K562 (cell line): ENCODE measurements at regions not wholly inside any gene's neighbourhood (a gene's known extent, or its start where the extent isn't known, plus 50 kb on each side); places are given as distances from the start of the nearest gene placed in this dataset.

Source experiments
- ATAC-seq: fragments of 200-7000 bp; cut with Tn5 transposase; 3 replicates; pipeline ENCODE4 v1.9.1; 2020; ENCODE audit warnings: moderate library complexity
- BruUV-seq: library from RNA; stranded (reverse); fragments of 400-500 nt; replicated peaks from 2 replicates; lab custom pipeline; 2021; lab: Mats Ljungman, UMichigan
- CTCF ChIA-PET: fragments of 300-600 bp; formaldehyde crosslinking; extraction: SDS; loops from one replicate; lab custom pipeline; 2021; ENCODE audit warnings: low intra/inter-chr PET ratio; lab: Yijun Ruan, JAX
- POLR2A ChIA-PET: fragments of 300-600, 350-650 bp; sonication (Branson Sonifier 250); formaldehyde crosslinking; extraction: SDS; loops from one replicate; lab custom pipeline; 2021; ENCODE audit warnings: antibody characterized with exemption, inconsistent platforms; lab: Yijun Ruan, JAX
- DNase-seq, 4 experiments: peaks; one replicate each; pipeline versions ENCODE4 v3.0.0 to v3.0.0-alpha.2; 2011 to 2018; ENCODE audit warnings: low spot score in 3 of 4, mixed read lengths in 3 of 4; ENCODE audit errors: extremely low read depth in 1 of 4
- FAIRE-seq: peaks from 2 replicates; lab custom pipeline; 2011; peaks lifted over from hg19 to GRCh38; lab: Jason Lieb, UNC
- H2AFZ ChIP-seq: 2 replicates; pipeline ENCODE4 v1.6.0; 2011; ENCODE audit warnings: low read depth, low read length, control low read depth, inconsistent platforms
- H3K27ac ChIP-seq: fragments of 200-600 bp; 3 replicates; pipeline ENCODE4 v1.8.0; 2011; ENCODE audit warnings: low read depth, mild to moderate bottlenecking, control low read depth, inconsistent platforms, low read length, moderate library complexity, mixed read lengths; ENCODE audit errors: extremely low read depth
- H3K27me3 ChIP-seq, 2 experiments: fragments of 300-600 bp in 1 of 2; 2 replicates in 1 of 2; 3 replicates in 1 of 2; pipeline versions ENCODE4 v1.6.0 to v1.8.0; 2011; ENCODE audit warnings: inconsistent platforms in 2 of 2, low read length in 2 of 2, mild to moderate bottlenecking in 1 of 2, mixed read lengths in 1 of 2, moderate library complexity in 1 of 2; ENCODE audit not compliant: control insufficient read depth in 2 of 2, insufficient read depth in 2 of 2
- H3K36me3 ChIP-seq: fragments of 300-600 bp; 3 replicates; pipeline ENCODE4 v1.8.0; 2011; ENCODE audit warnings: mild to moderate bottlenecking, low read length, inconsistent platforms; ENCODE audit not compliant: control insufficient read depth, insufficient read depth
- H3K4me1 ChIP-seq, 2 experiments: fragments of 200-600 bp in 1 of 2; replicated peaks in 1 of 2; 2 replicates in 1 of 2; 3 replicates in 1 of 2; pipeline versions ENCODE4 v1.5.1 to v1.8.0; 2011; ENCODE audit warnings: inconsistent platforms in 2 of 2, low read length in 2 of 2, mild to moderate bottlenecking in 1 of 2, mixed read lengths in 1 of 2, moderate library complexity in 1 of 2; ENCODE audit not compliant: control insufficient read depth in 2 of 2, insufficient read depth in 2 of 2
- H3K4me2 ChIP-seq: 2 replicates; pipeline ENCODE4 v1.6.1; 2011; ENCODE audit warnings: low read length, control low read depth, inconsistent platforms, mixed read lengths; ENCODE audit not compliant: insufficient read depth
- H3K4me3 ChIP-seq: fragments of 200-600 bp; sonication (generic), shearing (Covaris generic); 2 replicates; pipeline ENCODE4 v1.5.1; 2016; ENCODE audit warnings: control low read depth, inconsistent platforms
- H3K79me2 ChIP-seq: fragments of 200-600 bp; 3 replicates; pipeline ENCODE4 v1.8.0; 2011; ENCODE audit warnings: low read length, inconsistent platforms; ENCODE audit not compliant: control insufficient read depth, insufficient read depth
- H3K9ac ChIP-seq, 2 experiments: 2 replicates each; pipeline versions ENCODE4 v1.6.0 to v1.6.1; 2011; ENCODE audit warnings: low read depth in 2 of 2, low read length in 2 of 2, control low read depth in 1 of 2, inconsistent platforms in 1 of 2, mild to moderate bottlenecking in 1 of 2, mixed read lengths in 1 of 2; ENCODE audit not compliant: insufficient read depth in 1 of 2
- H3K9me1 ChIP-seq: one replicate; pipeline ENCODE4 v1.6.0; 2011; ENCODE audit warnings: inconsistent platforms, mild to moderate bottlenecking, low read length, moderate library complexity; ENCODE audit not compliant: control insufficient read depth, insufficient read depth
- H3K9me3 ChIP-seq: replicated peaks from 2 replicates; pipeline ENCODE4 v1.5.1; 2011; ENCODE audit warnings: low read depth, low read length, inconsistent platforms; ENCODE audit not compliant: control insufficient read depth, insufficient read depth
- H4K20me1 ChIP-seq: replicated peaks from 2 replicates; pipeline ENCODE4 v1.6.1; 2011; ENCODE audit warnings: low read length, inconsistent platforms, mixed read lengths; ENCODE audit not compliant: control insufficient read depth, insufficient read depth
- ATF4 ChIP-seq: fragments of 450-650 bp; formaldehyde crosslinking; IDR thresholded peaks from 2 replicates; pipeline ENCODE4 v1.4.0; 2022; ENCODE audit warnings: mild to moderate bottlenecking, moderate library complexity
- BCL6 ChIP-seq: fragments of 250-450 bp; sonication (Bioruptor Pico); IDR thresholded peaks from 2 replicates; pipeline ENCODE4 v1.4.0; 2020
- EP300 ChIP-seq: IDR thresholded peaks from 2 replicates; pipeline ENCODE4 v1.6.1; 2012; ENCODE audit warnings: low read length, improper control_type of control experiment
- GABPB1 ChIP-seq: sonication (generic); formaldehyde crosslinking; IDR thresholded peaks from 2 replicates; pipeline ENCODE4 v1.8.0; 2022; ENCODE audit warnings: mild to moderate bottlenecking, missing genetic modification reagents
- KLF1 ChIP-seq: fragments of 450-650 bp; IDR thresholded peaks from 2 replicates; pipeline ENCODE4 v1.6.1; 2016; ENCODE audit warnings: missing genetic modification characterization, missing compliant biosample characterization
- MLX ChIP-seq, 2 experiments: fragments of 450-650 bp in 1 of 2; sonication (generic) in 1 of 2; formaldehyde crosslinking; conservative IDR thresholded peaks; 2 replicates each; pipeline versions ENCODE4 v1.4.0 to v1.8.1; 2020 to 2022; ENCODE audit warnings: mild to moderate bottlenecking in 1 of 2, missing genetic modification reagents in 1 of 2
- MTA1 ChIP-seq: fragments of 450-650 bp; IDR thresholded peaks from 2 replicates; pipeline ENCODE4 v1.6.1; 2017; ENCODE audit warnings: borderline replicate concordance
- MYNN ChIP-seq, 2 experiments: sonication (generic); formaldehyde crosslinking in 1 of 2; IDR thresholded peaks; 2 replicates each; pipeline versions ENCODE4 v1.5.0 to v1.6.1; 2016 to 2020; ENCODE audit warnings: antibody characterized with exemption in 1 of 2, missing genetic modification reagents in 1 of 2
- NR0B1 ChIP-seq: fragments of 450-650 bp; IDR thresholded peaks from one replicate; pipeline ENCODE4 v1.6.1; 2018; ENCODE audit warnings: mild to moderate bottlenecking, moderate library complexity; ENCODE audit not compliant: partially characterized antibody
- PHTF2 ChIP-seq: fragments of 250-450 bp; sonication (Bioruptor Pico); IDR thresholded peaks from 2 replicates; pipeline ENCODE4 v1.5.0; 2021; ENCODE audit warnings: mild to moderate bottlenecking
- RNF2 ChIP-seq: sonication (generic); IDR thresholded peaks from 2 replicates; pipeline ENCODE4 v1.6.1; 2016
- SPI1 ChIP-seq: IDR thresholded peaks from 2 replicates; pipeline ENCODE4 v1.6.1; 2011; ENCODE audit warnings: low read depth, low read length, control low read depth, borderline replicate concordance
- SREBF1 ChIP-seq: fragments of 150-350 bp; IDR thresholded peaks from 2 replicates; pipeline ENCODE4 v1.6.1; 2014; ENCODE audit warnings: antibody characterized with exemption, low read depth, low read length, borderline replicate concordance
- SRSF3 ChIP-seq: fragments of 200-400 bp; formaldehyde crosslinking; IDR thresholded peaks from 2 replicates; pipeline ENCODE4 v1.6.1; 2016; ENCODE audit warnings: mild to moderate bottlenecking, low read length, moderate library complexity; ENCODE audit not compliant: insufficient read depth
- ZNF12 ChIP-seq: sonication (generic); formaldehyde crosslinking; IDR thresholded peaks from 2 replicates; pipeline ENCODE4 v1.4.0; 2020; ENCODE audit warnings: mild to moderate bottlenecking, missing genetic modification reagents
- ZNF408 ChIP-seq: fragments of 250-450 bp; sonication (Bioruptor Pico); IDR thresholded peaks from 2 replicates; pipeline ENCODE4 v1.4.0; 2020; ENCODE audit warnings: low read depth, mild to moderate bottlenecking, moderate library complexity
- ZNF584 ChIP-seq: fragments of 200-800 bp; sonication (Bioruptor generic); IDR thresholded peaks from 2 replicates; pipeline ENCODE4 v1.6.1; 2016; ENCODE audit warnings: low read depth, mild to moderate bottlenecking, missing genetic modification characterization, missing compliant biosample characterization
- ZNF699 ChIP-seq: fragments of 250-450 bp; sonication (Bioruptor Pico); IDR thresholded peaks from 2 replicates; pipeline ENCODE4 v1.8.0; 2021; ENCODE audit warnings: mild to moderate bottlenecking, moderate library complexity; ENCODE audit not compliant: insufficient replicate concordance
- ZNF77 ChIP-seq: fragments of 250-450 bp; sonication (Bioruptor Pico); IDR thresholded peaks from 2 replicates; pipeline ENCODE4 v1.5.0; 2020
- ZZZ3 ChIP-seq: fragments of 450-650 bp; IDR thresholded peaks from 2 replicates; pipeline ENCODE4 v1.6.1; 2016; ENCODE audit warnings: antibody characterized with exemption, mild to moderate bottlenecking, moderate library complexity
- WGBS: fragments of 100-300 bp; shearing (Covaris generic); methylation state at CpG from one replicate; pipeline ENCODE4 v1.1.6; 2016; ENCODE audit warnings: low coverage, mixed read lengths; ENCODE audit not compliant: insufficient coverage; ENCODE audit errors: missing lambda C conversion rate; 5-methylcytosine and 5-hydroxymethylcytosine counted together
- in situ Hi-C: fragments of 300-500 bp; cut with MboI; formaldehyde crosslinking; loops from 4 replicates; pipeline ENCODE4 v1.15.0; 2018; ENCODE audit warnings: inconsistent platforms, mixed read lengths
- intact Hi-C: fragments of 100-400 bp; cut with micrococcal nuclease; formaldehyde crosslinking; loops from 2 replicates; pipeline ENCODE4 v1.14.2; 2022

- TF ChIP-seq GABPB1 (CRISPR knock-in tag): no peak
- TF ChIP-seq ATF4: no peak
Measured at GRCh38 chr1:94723894-94724293, 96.3 kb upstream of the SLC44A3 start (continued).

- H4K20me1 ChIP-seq: no peaks in the 10 kb centered on the region; the same call in 1 of the 2 replicates
- H3K27me3 ChIP-seq: peaks cover 2 to 19% of the 10 kb centered on the region in 2 experiments; a peak in 3 of 5 replicates
- no peak for FAIRE-seq
- 0% methylated on average over 5 of the region's 6 CpGs for WGBS
- in situ Hi-C loops: no loop called here
- no peak overlapping the region for H3K9ac ChIP-seq
- H3K27ac ChIP-seq: no peak overlapping the region
- H3K9me1 ChIP-seq: peaks cover 3% of the 10 kb centered on the region
- no peak overlapping the region for H3K4me3 ChIP-seq
- H2AFZ ChIP-seq: no peak overlapping the region
- H3K4me2 ChIP-seq: no peak overlapping the region
- H3K79me2 ChIP-seq: no peaks in the 10 kb centered on the region
- ATAC-seq: no peak
- intact Hi-C loops: loop anchor here (5.0 kb wide), 1 partner anchor 201 kb away; no protein-coding TSS in a partner anchor
- H3K36me3 ChIP-seq: no peaks in the 10 kb centered on the region
- H3K9me3 ChIP-seq: no peaks in the 10 kb centered on the region
- TF ChIP-seq PHTF2 (CRISPR knock-in tag) (no peak), MYNN (IDR thresholded peaks at IDR 0.05) (no peak), MYNN (CRISPR knock-in tag; IDR thresholded peaks at IDR 0.05) (no peak), MTA1 (no peak), ZZZ3 (no peak), SREBF1 (no peak), ZNF12 (no peak), MLX (CRISPR knock-in tag; conservative IDR thresholded peaks at IDR 0.05) (no peak), ZNF77 (CRISPR knock-in tag) (no peak), ZNF584 (CRISPR knock-in tag) (no peak), RNF2 (no peak), EP300 (no peak), SRSF3 (no peak), ZNF699 (CRISPR knock-in tag) (no peak), KLF1 (tag) (no peak), BCL6 (no peak), NR0B1 (no peak), ZNF408 (CRISPR knock-in tag) (no peak), SPI1 (no peak)
- DNase-seq: no peak
- no peaks in the 10 kb centered on the region for H3K4me1 ChIP-seq
- no TSS peak for BruUV-seq
- ChIA-PET CTCF (no interaction called here), POLR2A (no interaction called here)
Measured at GRCh38 chr1:94723463-94723862, 96.7 kb upstream of the SLC44A3 start.
